ENCODE measurements at regions not wholly inside any gene's neighbourhood (a gene's known extent, or its start where the extent isn't known, plus 50 kb on each side); places are given as distances from the start of the nearest gene placed in this dataset.

DNA sequence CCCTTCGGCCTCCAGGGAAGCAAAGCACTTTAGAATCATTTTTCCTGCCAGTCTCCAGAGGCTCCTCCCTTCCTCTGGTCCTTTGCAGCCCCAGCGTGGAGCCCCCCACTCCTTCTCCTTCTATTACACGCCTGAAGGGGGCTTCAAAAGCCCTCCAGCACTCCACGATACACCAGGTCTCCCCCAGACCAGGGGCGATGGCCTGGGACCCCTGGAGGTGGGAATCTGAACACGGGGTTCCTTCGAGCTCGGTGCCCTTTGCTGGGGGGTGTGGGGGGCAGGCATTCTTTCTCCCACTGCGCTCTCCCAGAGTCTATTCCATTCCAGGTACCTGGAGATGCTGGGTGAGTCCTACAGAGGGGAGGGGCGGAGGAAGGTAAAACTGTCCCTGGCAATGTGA, 97.6 kb downstream of the HMX1 start:
- no peak for DNase-seq (ENCODE audit: low read depth)

DNA sequence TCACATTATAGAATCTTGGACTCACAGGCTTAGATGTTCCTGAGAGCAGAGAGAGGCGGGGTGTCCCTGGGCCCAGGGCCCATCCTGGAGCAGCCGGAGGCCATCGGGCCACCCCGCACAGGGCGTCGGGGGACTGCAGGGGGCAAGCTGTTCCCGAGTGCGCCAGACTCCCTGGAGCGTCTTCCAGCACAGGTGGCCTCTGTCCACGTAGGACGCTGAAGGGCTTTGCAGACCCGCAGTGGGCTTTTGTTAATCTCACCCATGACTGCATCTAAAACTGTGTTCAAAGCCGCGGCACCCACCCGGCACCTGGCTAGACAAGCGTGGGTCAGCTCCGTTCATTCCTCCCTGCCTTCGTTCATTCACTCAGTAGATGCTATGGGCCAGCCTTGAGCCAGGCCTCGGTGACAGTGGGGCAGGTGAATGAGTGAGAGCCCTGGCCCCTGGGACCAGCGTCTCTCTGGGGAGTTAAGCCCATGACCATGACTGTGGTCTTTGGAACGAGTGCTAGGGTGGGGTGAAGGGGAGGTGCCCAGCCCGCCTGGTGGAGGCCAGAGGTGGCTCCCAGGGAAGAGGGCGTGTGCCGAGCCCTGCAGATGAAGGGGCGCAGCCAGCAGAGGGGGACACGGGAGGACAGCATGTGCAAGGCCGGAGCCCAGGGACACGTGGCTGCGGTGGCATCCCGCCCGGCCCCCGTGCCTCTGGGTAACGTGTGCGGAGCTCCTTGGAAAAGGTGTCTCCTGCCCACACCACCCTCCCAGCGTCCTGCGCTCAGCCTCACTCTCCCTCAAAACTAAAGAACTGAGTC, 98.3 kb downstream of the HMX1 start:
- no peak for DNase-seq (ENCODE audit: low read depth)

DNA sequence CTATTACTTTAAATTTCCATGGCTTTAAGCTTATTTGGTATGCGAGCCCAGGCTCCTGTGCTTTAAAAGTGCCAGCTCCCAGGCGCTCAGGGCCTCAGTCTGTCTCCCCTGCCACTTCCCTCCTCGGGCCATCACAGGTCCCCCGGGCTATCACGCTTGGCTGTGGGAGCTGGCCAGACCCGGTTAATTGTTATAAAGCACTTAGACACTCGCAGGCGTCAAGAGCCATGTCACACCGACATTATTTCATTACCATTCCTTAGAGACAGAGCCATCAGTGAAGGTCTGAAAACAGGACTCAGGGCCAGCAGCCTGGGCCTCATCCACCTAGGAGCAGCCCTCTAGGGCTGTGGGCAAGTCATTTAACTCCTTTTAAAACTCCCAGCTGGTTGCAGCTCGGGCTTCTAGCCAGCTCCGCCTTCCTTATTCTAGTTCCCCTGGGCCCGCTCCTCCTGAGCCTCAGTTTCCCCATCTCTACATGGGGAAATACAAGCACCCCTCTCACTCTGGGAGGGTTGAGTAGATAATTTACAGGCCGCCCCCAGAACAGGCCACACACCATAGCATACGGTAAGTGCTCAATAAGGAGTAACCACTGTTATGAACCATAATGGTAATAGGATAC, 99.0 kb downstream of the HMX1 start:
- DNase-seq (ENCODE audit: low read depth): no peak

DNA sequence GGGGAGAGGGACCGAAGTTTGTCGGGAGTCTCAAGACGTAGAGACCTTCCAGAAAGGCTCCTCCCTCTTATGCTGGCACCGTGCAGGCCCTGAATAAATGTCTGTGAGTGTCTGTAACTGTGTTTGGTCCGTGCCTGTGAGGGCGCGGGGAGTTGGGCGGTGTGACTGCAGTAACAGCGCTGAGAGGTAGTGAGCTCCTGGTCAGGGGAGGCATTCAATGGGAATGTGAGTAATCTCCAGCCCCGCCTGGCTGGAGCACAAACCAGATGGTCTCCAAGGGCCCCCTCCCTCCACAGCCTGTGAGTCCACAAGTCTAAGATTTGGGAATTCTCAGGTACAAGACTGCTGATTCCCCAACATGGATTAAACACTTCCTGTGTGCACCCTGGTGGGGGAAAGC, 100.0 kb downstream of the HMX1 start:
- no peak for DNase-seq (ENCODE audit: low read depth)

DNA sequence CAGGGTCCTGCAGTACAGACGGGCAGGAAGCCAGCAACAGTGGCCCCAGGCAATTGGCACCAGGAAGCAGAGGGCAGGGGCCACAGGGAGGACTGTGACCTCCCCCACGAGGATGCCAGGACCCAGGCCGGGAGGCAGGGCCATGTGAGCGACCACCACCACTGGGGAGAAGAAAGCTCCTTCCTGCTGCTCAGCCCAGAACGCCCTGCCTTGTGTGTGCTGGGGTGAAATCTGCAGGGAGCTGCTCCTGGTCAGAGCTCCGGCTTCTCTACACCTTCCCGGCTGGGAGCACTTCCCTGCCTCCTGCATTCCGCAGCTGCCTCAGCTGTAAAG, 100.4 kb downstream of the HMX1 start:
- DNase-seq (ENCODE audit: low read depth): no peak

DNA sequence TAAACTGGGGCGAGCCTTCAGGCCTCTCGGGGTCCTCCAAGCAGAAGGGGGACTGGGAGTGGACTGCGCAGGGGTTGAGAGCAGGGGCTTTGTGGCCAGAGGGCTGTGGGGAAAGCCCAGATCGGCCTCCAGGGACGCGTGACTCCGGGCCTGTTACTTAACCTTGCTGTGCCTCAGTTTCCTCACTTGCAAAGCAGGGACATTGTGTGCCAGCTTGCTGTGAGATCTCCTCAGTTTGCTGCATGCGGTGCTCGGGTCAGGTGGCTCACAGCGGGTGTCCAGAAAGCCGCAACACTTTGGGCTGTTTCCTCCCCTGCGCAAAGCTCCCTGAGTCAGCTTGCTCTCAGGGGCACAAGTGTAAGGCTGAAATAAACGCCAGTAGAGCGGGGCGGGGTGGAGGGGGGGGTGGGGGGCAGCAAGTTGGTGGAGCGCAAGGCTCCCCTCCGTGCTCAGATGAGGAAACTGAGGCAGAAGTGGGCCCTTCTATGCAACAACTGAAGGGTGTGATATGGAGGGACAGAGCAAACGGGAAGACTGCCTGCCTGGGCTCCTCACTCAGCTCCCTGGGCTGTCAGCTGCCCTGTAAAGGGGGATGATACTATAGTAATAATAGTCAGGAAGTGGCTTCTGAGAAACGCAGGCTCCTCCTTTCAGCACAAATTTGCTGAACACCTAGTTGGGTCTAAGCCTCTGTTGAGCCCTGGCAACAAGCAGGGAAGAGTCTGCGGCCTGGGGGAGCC, 101.0 kb downstream of the HMX1 start:
- no peak for DNase-seq (ENCODE audit: low read depth)

DNA sequence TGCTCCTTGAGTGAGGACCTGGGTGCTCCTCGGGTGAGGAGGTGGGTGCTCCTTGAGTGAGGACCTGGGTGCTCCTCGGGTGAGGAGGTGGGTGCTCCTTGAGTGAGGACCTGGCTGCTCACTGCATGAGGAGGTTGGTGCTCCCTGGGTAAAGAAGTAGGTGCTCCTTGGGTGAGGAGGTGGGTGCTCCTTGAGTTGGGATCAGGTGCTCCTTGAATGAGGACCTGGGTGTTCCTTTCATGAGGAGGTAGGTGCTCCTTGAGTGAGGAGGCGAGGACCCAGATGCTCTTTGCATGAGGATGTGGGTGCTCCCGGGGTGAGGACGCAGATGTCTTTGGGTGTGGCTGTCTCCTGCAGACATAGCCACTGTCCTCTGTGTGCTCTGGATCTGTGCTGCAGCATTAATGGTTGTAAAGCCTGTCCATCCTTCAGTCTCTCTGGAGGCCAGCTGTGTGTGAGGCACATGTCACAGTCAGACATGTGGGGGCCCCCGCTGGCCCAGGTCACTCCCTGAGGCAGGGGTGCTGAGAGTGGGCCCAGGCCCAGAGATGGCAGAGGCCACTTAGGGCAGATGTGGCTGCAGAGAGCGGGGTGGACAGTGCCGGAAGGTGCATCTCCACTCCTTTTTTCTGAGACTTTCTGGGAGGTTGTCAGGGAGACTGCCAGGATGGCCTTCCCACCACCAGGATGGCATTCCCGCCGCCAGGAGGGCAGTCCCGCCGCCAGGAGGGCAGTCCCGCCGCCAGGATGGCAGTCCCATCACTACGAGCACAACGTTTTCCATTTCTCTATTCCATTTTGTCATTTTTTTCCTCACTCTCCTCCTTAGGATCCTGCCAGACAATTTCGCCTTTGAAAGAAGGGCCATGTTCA, 101.8 kb downstream of the HMX1 start:
- DNase-seq (ENCODE audit: low read depth): no peak

DNA sequence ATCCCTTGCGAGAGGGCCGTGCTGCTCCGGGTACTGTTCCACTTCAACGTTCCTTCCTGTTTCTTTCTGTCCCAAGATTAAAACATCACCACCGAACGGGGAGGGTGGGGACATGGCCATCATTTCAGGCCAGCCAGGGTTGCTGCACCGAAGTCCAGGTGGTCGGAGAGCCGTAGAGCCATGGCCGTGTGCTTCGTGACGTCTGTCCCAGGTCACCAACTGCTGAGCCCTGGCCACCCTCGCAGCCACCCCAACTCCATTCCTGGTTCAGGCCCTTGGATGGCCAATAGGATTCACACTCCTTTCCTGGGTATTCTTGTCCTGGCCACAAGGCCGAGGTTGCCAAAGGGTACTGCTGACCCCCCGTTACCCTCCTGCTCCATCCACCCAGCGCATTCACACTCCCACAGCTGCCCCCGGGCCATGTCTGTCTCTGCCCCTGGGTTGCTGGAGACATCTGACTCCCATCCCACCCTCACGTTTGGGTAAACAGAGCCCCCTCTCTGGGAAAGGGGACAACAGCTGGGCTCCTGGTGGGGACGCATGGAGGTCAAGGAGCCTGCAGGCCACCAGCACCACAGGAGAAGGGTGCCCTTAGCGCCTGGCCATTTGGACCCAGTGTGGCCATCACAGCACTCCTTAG, 103.2 kb downstream of the HMX1 start:
- DNase-seq (ENCODE audit: low read depth): no peak

DNA sequence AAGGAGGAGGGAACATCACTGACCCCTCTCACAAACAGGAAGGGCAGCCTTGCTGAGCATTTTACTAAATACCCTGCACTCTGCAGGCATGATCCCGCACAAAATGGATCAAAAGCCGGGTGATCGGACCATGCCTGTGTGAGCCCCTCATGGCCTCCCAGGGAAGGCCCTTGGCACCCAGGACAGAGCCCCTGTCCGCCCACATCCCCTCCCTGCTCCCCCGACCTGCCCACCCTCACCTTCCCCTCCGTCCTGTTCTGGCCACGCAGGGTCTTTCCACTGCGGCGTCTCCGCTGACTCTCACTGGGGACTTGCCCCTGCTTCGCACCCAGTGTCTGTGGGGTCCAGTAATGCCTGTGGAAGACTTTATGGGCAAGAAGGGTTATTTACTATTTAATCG, 105.0 kb downstream of the HMX1 start:
- no peak for DNase-seq (ENCODE audit: low read depth)

DNA sequence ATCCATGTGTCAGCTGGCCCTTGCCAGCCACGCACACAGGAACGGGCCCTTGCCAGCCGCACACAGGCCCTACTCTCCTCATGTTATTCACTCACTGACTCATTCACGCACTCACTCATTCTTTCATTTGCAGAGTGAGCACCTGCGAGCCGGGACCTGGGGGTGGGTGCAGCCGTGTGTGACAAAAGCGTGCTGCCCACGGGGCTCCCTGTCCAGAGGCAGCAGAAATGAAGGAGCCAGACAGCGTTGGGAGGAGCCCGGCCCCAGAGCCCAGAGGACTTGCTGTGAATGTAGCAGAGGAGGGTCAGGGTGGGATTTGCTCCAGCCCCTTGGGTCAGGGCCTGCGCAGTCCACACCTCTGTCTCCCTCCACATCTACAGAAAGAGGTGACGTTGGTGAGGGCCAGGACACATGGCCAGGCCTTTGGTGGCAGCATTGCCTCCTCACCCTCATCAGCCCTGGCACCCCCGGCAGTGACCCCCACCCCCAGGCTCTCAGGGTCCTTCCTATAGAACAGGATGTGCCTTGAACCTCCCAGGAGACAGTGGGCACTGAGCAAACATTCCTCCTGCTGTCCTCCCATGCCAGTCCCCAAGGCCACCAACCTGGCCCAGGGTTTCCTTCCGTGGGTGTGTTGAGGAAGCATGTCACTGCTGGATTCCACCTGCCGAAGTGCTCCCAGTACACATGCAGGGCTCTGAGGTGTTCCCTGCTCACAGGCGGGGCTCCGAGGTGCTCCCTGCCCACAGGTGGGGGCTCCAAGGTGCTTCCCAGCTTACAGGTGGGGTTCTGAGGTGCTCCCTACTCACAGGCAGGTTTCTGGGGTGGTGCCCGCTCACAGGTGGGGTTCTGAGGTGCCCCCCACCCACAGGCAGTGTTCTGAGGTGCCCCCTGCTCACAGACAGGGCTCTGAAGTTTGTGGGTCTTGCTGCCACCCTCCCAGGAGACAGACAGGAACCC, 105.7 kb downstream of the HMX1 start:
- no peak for DNase-seq (ENCODE audit: low read depth)

DNA sequence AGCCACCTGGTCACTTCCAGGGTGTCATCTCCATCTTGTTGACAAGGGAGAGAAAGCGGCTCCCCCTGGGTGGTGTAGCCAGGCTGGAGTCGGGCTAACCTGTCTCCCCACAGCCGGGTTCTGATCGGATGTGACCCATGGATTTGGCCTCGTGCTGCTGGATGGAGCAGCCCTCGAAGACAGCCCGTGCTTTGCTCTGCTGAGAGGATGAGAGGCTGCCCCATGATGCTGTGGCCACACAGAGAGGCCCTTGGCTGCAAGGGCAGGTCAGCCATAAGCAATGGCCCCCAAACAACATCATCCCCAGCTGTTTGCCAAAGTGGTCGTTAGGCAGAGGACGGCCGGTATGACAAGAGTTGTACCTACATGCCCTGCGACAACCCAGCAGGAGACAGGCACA, 106.6 kb downstream of the HMX1 start:
- no peak for DNase-seq (ENCODE audit: low read depth)

DNA sequence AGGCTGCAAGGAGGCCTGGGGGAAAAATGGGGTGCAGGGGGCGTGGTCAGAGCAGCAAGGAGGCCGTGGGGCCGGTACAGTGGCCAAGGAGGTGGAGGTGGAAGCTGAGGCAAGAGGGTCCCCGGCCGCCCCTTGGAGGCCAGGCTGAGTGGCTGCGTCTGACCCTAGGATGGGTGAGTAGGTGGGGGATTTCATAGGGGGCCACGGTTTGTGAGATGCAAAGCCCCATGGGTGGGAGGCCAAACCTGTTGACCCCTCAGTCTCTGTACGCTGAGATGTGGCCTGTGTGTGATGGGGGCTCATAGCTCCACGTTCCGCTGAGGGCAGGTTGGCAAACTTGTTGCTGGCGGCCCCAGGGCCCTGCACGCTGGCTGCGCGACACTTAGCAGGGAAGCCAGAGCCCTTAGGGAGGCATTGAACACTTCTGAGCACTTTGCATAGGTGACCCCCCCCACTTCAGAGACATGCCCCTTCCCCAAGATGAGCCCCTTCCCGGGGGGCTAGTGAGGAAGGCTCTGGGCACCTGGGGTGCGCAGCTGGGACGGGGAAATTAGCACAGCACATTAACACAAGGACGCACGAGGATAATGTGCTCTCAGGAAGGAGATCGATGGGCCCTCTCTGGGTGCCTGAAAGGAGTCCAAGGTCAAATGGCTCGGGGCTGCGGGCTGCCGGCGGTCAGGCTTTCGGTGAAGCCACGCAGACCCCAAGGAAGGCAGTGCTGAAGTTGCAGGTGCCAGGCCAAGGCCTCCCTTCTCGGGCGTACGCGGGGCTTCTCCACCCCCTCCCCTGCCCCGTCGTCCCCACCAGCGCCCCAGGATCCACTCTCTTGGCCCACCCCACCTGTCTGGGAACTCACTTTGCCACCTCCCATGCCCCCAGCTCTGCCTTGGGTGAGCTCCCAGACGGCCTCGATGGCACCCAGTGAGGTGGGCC, 107.4 kb downstream of the HMX1 start:
- DNase-seq (ENCODE audit: low read depth): no peak

DNA sequence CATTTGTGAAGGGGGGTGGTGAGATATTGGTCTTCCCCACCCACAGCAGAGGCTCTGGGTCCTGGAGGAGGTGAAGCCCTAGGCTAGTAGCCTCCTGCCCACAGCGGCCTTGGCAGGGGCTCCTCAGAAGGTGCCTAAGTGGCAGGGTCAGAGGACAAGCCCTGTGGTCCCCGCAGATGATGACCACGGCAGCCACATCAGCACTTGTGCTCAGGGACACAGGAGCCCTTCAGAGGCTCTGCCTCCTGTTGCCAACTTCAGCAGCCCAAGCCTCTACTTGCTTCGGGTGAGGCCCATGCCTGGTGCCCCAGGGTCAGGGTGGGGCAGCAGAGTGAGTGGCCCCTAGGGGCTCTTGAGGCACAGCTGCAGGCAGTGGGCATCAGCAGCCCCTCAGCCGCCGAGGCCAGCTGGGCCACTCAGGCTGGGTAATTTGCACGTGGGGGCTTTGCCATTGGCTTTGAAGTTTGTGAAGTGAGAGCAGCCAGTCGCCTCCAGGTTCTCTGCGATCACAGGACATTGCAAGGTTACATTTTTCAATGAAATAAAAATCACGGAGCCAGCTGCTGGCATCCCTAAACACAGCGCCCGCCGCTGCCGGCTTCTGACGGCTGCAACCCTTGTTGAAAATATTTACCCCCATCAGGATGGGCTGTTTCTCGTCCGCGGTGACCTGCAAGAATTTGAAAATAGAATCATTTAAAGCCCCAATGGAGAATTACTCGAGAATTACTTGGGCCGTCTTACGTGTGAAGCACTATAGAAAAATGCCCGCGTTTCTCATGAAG, 108.5 kb downstream of the HMX1 start:
- no peak for DNase-seq (ENCODE audit: low read depth)

DNA sequence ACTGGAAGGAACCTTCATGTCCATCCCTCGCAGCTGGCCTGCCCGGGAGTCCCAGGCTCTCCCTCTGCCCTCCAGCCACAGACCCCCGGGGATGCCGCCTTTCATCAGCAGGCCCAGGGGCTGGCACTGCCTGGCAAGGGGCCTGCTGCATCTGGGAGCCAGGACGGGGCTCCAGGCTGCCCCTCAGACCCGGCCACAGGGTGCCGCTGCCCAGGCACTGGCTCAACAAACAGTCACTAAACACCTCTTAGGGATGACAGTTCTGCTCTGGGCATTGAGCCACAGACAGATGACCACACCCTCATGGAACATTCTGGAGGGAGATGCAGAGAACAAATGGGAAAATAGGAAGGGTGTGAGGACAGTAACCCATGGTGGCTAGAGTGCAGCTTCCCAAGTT, 109.3 kb downstream of the HMX1 start:
- no peak for DNase-seq (ENCODE audit: low read depth)

DNA sequence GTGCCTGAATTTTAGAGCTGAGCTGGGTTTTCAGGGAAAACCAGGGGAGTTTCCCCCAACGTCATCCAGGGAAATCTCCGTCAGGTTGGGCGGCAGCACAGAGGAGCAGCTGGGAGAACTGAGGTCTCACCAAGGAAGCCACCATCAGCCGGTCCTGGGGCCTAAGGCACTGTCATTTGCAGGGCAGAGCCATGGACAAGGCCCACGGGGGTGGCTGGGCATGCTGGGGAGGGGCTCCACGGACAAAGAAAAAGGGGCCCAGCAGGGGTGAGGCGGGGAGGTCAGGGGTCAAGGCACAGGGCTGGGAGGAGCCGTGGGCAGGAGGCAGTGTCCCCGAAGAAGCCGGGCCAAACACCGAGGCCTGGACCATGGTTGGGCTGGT, 109.8 kb downstream of the HMX1 start:
- no peak for DNase-seq (ENCODE audit: low read depth)

DNA sequence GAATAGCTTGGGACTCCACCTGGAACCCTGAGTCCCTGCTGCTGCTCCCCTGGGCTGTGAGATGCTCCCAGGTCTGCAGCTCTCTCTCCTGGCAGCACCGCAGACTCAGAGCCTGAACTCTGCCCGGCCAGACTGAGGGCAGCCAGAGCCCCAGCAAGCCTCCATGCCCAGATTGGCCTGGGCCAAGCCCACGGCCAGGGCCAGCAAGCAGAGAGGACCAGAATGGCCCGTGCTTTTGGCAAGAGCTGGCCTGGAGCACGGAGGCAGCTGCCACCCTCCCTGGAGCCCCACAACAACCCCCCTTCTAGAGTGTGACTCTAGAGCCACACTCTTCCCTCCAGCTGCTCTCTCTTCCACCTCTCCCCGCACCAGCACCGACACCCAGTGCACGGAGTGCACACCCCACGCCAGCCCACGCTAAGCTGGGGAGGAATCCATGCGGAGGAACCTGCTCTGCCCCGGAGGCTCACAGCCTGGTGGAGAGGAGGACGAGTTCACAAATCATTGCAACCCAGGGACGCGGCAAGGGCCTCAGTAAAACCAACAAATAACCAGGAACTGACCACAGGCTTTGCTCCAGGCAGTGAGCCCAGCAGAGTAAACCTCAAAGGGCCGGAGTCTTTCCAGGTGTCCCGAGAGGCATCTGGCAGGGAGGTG, 110.3 kb downstream of the HMX1 start:
- no peak for DNase-seq (ENCODE audit: low read depth)

DNA sequence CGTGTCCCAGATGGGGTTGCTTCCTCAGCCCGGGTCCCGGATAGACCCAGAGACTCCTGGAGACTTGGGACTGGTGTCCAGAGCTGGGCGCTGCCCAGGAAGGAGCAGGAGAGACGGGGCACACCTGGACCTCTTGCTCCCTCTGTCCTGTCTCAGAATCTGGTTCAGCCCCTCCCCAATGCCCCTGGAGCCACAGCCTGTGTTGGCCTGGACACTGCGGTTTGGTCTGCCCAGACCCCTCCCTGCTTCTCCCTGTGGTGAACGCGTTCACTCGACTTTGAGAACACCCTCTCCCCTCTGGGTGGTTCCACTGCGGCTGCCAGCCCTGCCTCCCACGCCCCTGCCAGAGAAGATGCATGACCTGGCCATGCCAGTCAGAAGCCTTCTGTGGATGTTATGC, 111.1 kb downstream of the HMX1 start:
- no peak for DNase-seq (ENCODE audit: low read depth)

DNA sequence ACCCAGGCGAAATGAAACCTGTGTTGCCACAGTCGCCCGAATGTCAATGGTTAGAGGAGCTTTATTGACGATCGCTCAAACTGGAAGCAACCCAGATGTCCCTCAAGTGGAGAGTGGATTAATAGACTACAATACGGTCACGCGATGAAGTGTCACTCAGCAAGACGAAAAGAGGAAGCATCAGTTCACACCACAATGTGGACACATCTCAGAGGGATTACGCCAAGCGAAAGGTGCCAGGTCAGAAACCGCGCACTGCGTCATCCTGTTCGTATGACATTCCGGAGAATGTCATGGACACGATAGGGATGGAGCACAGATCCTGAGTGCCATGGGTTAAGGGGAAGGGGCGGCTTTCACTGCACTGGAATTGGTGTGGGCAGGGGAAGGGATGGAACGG, 111.7 kb downstream of the HMX1 start:
- DNase-seq (ENCODE audit: low read depth): no peak

Measured in iris pigment epithelial cell (primary cell).